ENCODE measurements at regions not wholly inside any gene's neighbourhood (a gene's known extent, or its start where the extent isn't known, plus 50 kb on each side); places are given as distances from the start of the nearest gene placed in this dataset.
"Not testable (repeated sequence)": the region's sequence is repeated elsewhere in the genome, so short reads cannot be mapped to it uniquely, and the experiment has no call there.

- H3K36me3 ChIP-seq (ENCODE audit: insufficient read depth, low read length); H3K9me3 ChIP-seq (ENCODE audit: low read depth, low read length); DNase-seq (ENCODE audit: low read depth, low spot score); H3K27ac ChIP-seq; H3K9ac ChIP-seq (ENCODE audit: insufficient read length); H3K4me3 ChIP-seq: not testable (repeated sequence)
Observed at GRCh38 chr1:83270801-83271200, 728.1 kb downstream of the TTLL7 start.

- DNase-seq (ENCODE audit: low read depth, low spot score); H3K4me3 ChIP-seq; H3K9me3 ChIP-seq (ENCODE audit: low read depth, low read length); H3K9ac ChIP-seq (ENCODE audit: insufficient read length); H3K27ac ChIP-seq; H3K36me3 ChIP-seq (ENCODE audit: insufficient read depth, low read length): not testable (repeated sequence)
Observed at GRCh38 chr1:83263808-83264207, 735.1 kb downstream of the TTLL7 start.

- not testable (repeated sequence) for H3K36me3 ChIP-seq (ENCODE audit: insufficient read depth, low read length); H3K9ac ChIP-seq (ENCODE audit: insufficient read length); H3K4me3 ChIP-seq; DNase-seq (ENCODE audit: low read depth, low spot score); H3K27ac ChIP-seq; H3K9me3 ChIP-seq (ENCODE audit: low read depth, low read length)
Observed at GRCh38 chr1:83251687-83252086, 747.2 kb downstream of the TTLL7 start.

- not testable (repeated sequence) for H3K9me3 ChIP-seq (ENCODE audit: low read depth, low read length); H3K4me3 ChIP-seq; H3K27ac ChIP-seq; H3K36me3 ChIP-seq (ENCODE audit: insufficient read depth, low read length); DNase-seq (ENCODE audit: low read depth, low spot score); H3K9ac ChIP-seq (ENCODE audit: insufficient read length)
Observed at GRCh38 chr1:83246780-83247179, 752.2 kb downstream of the TTLL7 start.

- not testable (repeated sequence) for H3K27ac ChIP-seq; H3K4me3 ChIP-seq; H3K36me3 ChIP-seq (ENCODE audit: insufficient read depth, low read length); H3K9me3 ChIP-seq (ENCODE audit: low read depth, low read length); DNase-seq (ENCODE audit: low read depth, low spot score); H3K9ac ChIP-seq (ENCODE audit: insufficient read length)
Observed at GRCh38 chr1:83244832-83245231, 754.1 kb downstream of the TTLL7 start.

- not testable (repeated sequence) for DNase-seq (ENCODE audit: low read depth, low spot score); H3K9ac ChIP-seq (ENCODE audit: insufficient read length); H3K36me3 ChIP-seq (ENCODE audit: insufficient read depth, low read length); H3K27ac ChIP-seq; H3K9me3 ChIP-seq (ENCODE audit: low read depth, low read length); H3K4me3 ChIP-seq
Observed at GRCh38 chr1:83239568-83239967, 759.4 kb downstream of the TTLL7 start.

GRCh38 chr1:83238654-83239053 lies 760.3 kb downstream of the TTLL7 start:
- not testable (repeated sequence) for H3K9ac ChIP-seq (ENCODE audit: insufficient read length); H3K4me3 ChIP-seq; H3K9me3 ChIP-seq (ENCODE audit: low read depth, low read length); H3K27ac ChIP-seq; H3K36me3 ChIP-seq (ENCODE audit: insufficient read depth, low read length); DNase-seq (ENCODE audit: low read depth, low spot score)

- H3K27ac ChIP-seq; H3K9ac ChIP-seq (ENCODE audit: insufficient read length); H3K9me3 ChIP-seq (ENCODE audit: low read depth, low read length); DNase-seq (ENCODE audit: low read depth, low spot score); H3K4me3 ChIP-seq; H3K36me3 ChIP-seq (ENCODE audit: insufficient read depth, low read length): not testable (repeated sequence)
Observed at GRCh38 chr1:83219788-83220187, 779.1 kb downstream of the TTLL7 start.

GRCh38 chr1:83218036-83218716 lies 780.8 kb downstream of the TTLL7 start:
- not testable (repeated sequence) for H3K36me3 ChIP-seq (ENCODE audit: insufficient read depth, low read length); H3K27ac ChIP-seq; H3K4me3 ChIP-seq; H3K9ac ChIP-seq (ENCODE audit: insufficient read length); H3K9me3 ChIP-seq (ENCODE audit: low read depth, low read length); DNase-seq (ENCODE audit: low read depth, low spot score)

GRCh38 chr1:83214317-83214716 lies 784.6 kb downstream of the TTLL7 start:
- not testable (repeated sequence) for H3K9ac ChIP-seq (ENCODE audit: insufficient read length); DNase-seq (ENCODE audit: low read depth, low spot score); H3K9me3 ChIP-seq (ENCODE audit: low read depth, low read length); H3K27ac ChIP-seq; H3K4me3 ChIP-seq; H3K36me3 ChIP-seq (ENCODE audit: insufficient read depth, low read length)

GRCh38 chr1:83213648-83214047 lies 785.3 kb downstream of the TTLL7 start:
- not testable (repeated sequence) for DNase-seq (ENCODE audit: low read depth, low spot score); H3K27ac ChIP-seq; H3K4me3 ChIP-seq; H3K9ac ChIP-seq (ENCODE audit: insufficient read length); H3K9me3 ChIP-seq (ENCODE audit: low read depth, low read length); H3K36me3 ChIP-seq (ENCODE audit: insufficient read depth, low read length)

- H3K36me3 ChIP-seq (ENCODE audit: insufficient read depth, low read length); H3K4me3 ChIP-seq; DNase-seq (ENCODE audit: low read depth, low spot score); H3K9me3 ChIP-seq (ENCODE audit: low read depth, low read length); H3K9ac ChIP-seq (ENCODE audit: insufficient read length); H3K27ac ChIP-seq: not testable (repeated sequence)
Observed at GRCh38 chr1:83212033-83212432, 786.9 kb downstream of the TTLL7 start.

GRCh38 chr1:83208540-83208939 lies 790.4 kb downstream of the TTLL7 start:
- H3K4me3 ChIP-seq; H3K9me3 ChIP-seq (ENCODE audit: low read depth, low read length); DNase-seq (ENCODE audit: low read depth, low spot score); H3K36me3 ChIP-seq (ENCODE audit: insufficient read depth, low read length); H3K27ac ChIP-seq; H3K9ac ChIP-seq (ENCODE audit: insufficient read length): not testable (repeated sequence)

GRCh38 chr1:83194610-83195009 lies 804.3 kb downstream of the TTLL7 start:
- H3K9ac ChIP-seq (ENCODE audit: insufficient read length); H3K9me3 ChIP-seq (ENCODE audit: low read depth, low read length); H3K27ac ChIP-seq; DNase-seq (ENCODE audit: low read depth, low spot score); H3K36me3 ChIP-seq (ENCODE audit: insufficient read depth, low read length); H3K4me3 ChIP-seq: not testable (repeated sequence)

GRCh38 chr1:83182033-83182728 lies 816.8 kb downstream of the TTLL7 start:
- H3K27ac ChIP-seq; H3K4me3 ChIP-seq; H3K36me3 ChIP-seq (ENCODE audit: insufficient read depth, low read length); H3K9me3 ChIP-seq (ENCODE audit: low read depth, low read length); H3K9ac ChIP-seq (ENCODE audit: insufficient read length); DNase-seq (ENCODE audit: low read depth, low spot score): not testable (repeated sequence)

Measured in SK-N-MC (cell line).